AG08395 (cell line): ENCODE measurements at regions not wholly inside any gene's neighbourhood (a gene's known extent, or its start where the extent isn't known, plus 50 kb on each side); places are given as distances from the start of the nearest gene placed in this dataset.

ENCODE experiments used
- DNase-seq: peaks from one replicate; pipeline ENCODE4 v3.0.0; 2012; ENCODE audit warnings: mixed read lengths, low spot score

DNA sequence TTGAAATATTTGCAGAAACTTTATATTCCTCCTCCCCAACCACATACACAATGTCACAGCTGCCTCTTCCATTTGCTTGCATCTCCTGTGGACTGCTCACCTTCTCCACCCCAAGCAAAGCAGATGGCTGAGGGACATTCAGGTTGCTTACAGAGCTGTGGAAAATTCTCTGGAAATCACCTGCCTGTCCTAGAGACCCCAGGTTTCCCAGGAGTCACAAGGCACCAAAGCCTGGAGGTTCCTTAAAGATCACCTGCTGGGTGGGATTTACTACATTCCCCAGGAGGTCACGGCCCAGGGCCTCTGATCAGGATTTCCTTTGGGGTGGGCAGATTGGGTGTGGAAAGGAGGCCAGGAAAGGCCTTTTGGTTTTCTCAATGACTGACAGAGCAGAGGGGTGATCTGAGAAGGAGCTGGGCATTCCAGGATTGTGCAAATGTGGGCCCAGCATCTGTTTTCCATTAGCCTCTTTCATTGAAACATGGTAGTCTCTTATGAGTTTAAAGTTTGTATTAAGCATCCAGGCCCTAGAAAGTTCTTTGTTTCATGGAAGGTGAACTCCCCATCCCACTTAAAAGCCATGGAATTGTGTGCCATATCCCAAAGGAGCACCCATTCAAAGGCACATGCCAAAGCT is 410.7 kb upstream of the TNP1 start:
- no peak for DNase-seq

DNA sequence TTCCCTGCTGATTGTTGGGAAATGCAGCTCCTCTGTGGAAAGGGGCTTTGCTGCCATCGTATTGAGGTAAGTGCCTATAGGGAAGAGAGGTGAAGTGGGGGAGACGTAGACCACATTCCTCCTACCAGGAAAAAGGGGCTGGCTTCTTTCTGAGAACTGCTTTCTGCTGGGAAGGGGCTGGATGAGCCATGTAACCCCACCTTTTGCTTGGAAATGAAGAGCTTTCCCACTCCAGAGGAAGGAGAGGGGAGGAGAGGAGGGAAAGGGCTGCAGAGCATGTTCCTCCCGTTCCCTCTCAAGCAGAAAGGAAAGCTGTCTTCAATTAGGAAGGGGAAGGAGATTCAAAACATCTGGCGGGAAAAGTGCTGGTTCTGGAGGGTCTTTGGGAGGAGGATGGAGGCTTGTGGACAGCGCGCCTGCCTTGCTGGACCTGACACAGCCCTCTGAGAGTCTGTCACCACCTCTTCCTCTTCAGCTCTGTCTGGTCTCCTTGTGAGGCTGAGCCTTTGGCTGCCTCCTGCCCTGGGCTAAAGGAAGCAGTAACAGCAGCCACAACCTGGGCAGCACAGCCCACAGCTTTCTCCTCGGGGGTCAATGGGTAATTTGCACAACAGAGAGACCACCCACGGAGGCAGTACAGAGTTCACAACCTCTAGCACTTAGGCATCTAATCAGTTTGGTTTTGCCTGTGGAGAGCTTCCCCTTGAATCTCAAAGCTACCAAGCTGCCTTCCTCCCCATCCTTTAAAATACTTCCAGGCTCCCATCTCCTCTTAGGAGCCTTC is 410.0 kb upstream of the TNP1 start:
- no peak for DNase-seq

GRCh38 chr2:217268978-217269377 is 409.1 kb upstream of the TNP1 start:
- DNase-seq = no peak

- DNase-seq = no peak
These were observed 407.9 kb upstream of the TNP1 start for GRCh38 chr2:217267758-217268157.

GRCh38 chr2:217263756-217264155 is 403.9 kb upstream of the TNP1 start:
- DNase-seq = no peak

DNA sequence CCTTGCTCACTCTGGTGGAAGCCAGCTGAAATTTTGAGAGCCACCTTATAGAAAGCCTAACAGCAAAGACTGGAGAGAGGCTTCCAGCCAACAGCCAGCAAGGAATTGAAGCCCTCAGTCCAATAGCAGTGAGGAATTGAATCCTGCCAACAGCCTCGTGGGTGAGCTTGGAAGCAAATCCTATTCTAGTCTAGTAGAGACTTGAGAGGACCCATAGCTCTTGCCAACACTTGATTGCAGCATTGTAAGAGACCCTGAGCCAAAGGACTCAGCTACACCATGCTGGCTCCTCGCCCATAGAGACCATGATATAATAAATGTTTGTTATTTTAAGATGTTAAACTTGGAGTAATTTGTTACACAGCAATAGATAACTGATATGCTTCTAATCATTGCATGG is 403.0 kb upstream of the TNP1 start:
- no peak for DNase-seq

DNA sequence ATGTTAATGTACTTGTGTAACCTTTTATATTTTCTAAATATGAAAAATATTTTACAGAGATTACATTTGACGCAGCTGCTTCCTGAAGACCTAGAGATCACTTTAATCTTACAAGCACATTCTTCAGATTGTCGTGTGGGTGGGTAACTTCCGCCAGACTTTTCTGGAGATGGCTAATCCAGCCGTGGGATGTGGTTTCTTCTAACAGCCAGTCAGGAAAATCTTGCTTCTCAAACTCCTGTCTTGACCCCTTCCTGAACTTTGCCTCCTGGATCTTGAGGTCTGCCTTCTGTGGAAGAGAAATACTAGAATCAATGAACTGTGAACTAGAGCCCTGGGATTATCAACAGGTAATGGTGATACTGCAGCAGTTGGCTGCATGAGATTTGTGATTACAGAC is 401.6 kb upstream of the TNP1 start:
- DNase-seq = no peak

- no peak for DNase-seq
These were observed 400.7 kb upstream of the TNP1 start for GRCh38 chr2:217260441-217261115.

DNA sequence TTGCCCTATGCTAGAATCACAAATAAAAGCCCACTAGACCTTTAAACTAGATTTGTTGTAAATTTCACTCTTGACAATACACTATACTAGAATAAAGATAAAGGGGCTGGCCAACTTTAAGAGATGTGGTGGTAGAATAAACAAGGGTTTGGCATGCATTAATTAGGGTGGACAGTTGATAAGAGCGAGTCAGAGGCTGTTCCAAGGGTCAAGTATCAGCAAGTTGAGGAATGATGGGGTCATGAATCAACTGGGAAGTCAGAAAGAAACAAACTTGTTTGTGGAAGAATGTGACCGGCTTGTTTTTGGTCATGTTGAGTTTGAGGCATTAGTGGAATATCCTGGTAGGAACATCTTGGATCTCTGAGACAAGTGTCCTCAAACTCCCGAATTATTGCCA is 398.3 kb upstream of the TNP1 start:
- DNase-seq = no peak

GRCh38 chr2:217256251-217256650 is 396.4 kb upstream of the TNP1 start:
- DNase-seq = peak; percentile 7

DNA sequence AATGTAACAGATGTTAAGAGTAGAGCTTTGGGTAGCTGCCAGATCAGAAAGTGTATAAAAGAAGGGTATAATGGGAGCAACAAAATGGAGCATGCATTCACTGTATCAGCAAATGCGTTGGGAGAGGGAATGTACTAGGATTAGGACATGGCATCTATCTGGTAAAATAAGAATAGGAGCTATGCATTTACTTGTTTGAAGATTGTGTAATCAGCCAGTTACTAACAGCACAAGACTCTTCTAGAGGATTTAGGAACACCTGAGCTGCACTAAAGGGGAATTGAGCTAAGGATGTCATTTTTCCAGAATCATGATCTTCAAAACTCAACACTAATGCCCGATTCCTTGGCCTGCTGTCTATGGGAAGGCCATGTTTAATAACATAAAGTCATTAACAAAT is 394.2 kb upstream of the TNP1 start:
- no peak for DNase-seq

DNA sequence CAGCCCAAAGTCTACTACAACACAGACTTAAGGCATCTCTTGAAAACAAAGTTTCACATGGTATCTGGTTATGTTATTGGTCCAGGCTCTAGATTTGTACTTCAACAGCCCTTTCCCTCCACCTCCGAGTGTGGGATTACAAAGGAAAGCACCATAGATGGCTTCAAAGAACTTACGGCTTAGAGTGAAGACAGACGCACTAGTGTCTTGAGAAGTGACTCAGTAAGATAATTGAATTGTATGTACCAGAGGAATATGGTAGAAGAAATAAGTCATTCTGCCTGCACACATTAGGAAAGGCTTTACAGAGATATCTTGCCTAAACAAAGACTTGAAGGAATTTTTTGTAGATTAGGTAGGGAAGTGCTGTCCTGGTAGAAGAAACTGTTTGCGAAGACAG is 392.3 kb upstream of the TNP1 start:
- DNase-seq = no peak

DNA sequence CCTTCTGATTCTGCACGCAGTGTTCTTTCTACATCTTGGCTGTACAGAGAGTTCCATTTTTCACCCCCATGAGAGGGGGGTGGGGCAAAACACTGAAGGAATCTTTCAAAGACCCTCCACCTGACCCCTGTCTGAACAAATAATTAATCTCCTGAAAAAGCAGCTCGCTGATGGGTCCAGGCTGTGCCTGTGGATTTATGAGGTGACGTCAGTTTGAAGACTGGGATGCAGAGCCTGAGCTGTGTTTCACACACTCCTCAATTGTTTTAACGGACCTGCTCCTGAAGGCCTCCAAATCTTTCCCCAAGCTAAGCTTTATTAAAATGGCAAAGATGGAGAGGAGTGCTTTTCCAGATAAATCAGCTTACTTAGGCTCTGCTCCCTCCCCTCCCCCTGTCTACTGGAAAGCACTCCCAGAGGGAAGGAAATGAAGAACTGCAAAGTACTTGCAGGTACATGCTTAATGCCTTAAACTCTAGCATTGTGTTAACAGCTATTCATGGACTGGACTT is 390.2 kb upstream of the TNP1 start:
- DNase-seq = no peak

- no peak for DNase-seq
These were observed 389.5 kb upstream of the TNP1 start for GRCh38 chr2:217249121-217250012.

DNA sequence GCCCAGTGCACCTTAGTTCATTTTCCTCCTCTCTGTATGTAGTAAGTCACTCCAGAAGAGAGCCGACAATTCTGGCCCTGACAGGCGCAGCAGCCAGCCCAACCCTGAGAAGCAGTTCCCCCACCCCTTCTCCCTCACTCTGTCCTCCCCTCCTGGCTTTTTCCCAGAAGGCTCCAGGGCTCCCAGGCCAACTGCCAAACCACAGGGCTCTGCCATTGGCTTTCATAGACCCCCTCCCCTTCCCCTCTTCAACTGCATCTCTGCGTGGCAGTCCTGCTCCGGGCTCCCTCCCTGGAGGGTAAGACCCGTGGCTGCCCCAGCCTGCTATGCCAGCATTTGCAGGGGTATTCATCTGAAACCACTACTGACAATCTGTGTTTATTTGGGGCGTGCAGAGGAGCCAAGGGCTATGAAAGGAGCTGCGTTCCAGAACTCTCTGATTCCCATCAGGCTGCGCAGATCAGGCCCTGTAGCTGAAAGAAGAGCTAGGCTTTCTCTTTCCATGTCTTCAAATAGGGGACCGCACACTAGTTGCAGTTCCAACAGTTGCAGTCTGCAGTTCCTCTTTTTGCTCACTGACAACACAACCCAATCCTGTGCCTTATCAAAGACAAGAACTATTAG is 388.6 kb upstream of the TNP1 start:
- peak; percentile 11 for DNase-seq

DNA sequence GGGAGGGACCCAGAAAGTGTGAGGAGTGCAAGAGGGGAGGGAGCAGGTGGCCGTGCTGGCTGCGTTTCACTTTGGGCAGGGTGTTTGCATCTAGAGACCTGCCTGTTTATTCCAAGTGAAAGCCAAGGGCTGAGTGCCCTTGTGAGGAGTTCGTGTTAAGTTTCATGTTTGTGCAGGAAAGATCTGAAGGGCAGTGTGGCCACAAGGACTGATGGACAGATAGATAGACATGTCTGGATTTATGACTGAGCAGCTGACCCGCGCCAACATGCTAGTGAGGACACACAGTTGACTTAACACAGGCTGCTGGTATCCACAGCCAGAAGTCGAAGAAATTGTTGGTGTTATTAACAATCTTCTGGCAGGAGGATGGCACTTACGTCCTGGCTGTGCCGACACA is 387.6 kb upstream of the TNP1 start:
- no peak for DNase-seq

DNA sequence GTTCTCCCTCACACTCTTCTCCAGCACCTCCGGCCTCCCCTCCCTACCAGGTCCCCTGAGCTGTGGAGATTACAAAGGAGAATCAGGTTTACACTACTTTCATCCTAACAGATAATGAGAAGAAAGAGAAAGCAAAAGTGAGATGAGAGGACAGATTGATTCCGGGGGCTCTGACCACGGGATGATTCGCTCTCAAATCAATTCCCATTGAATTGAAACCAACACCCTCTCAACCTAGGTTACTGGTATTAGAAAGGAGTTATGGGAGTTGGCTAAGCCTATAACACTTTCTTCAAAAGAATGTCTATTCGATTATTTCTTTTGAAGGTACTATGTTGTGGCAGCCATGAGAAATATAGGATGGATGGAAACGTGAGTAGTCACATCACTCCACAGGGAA is 386.2 kb upstream of the TNP1 start:
- DNase-seq = no peak

- DNase-seq = no peak
These were observed 385.0 kb upstream of the TNP1 start for GRCh38 chr2:217244815-217245214.

DNA sequence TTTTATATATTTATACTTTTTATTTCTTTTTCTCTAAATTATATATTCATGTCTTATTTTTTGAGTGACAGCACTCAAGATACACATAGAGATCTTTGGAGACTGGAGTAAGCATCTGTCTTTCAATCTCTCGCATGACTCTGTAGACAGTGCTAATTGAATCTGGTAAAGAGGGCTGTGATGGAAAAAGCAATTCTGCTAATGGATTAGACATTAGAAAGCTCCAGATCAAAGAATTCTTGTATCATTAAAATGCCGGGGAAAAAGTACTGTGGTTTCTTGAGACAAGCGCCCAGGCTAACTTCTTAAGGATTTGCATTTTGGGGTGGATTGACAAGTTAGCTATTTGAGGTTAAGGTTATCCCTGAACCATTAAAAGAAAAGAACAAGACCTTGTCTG is 383.1 kb upstream of the TNP1 start:
- DNase-seq = no peak

DNA sequence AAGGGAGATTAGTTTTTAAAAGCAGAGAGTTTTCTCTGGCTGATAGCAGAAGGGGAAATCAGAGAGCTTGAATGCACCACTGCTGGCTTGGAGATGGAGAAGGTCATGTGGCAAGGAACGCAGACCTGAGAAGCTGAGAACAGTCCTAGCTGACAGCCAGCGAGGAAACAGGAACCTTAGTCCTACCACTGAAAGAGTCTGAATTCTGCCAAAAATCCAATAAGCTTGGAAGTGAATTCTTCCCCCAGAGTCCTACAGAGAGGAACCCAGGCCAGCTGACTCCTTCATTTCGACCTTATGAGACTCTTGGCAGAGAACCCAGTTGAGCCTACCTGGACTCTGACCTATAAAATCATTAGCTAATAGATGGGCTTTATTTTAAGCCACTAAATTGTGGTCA is 371.9 kb upstream of the TNP1 start:
- DNase-seq = no peak

GRCh38 chr2:217231212-217231611 is 371.3 kb upstream of the TNP1 start:
- DNase-seq = peak; percentile 23

GRCh38 chr2:217228732-217229131 is 368.9 kb upstream of the TNP1 start:
- DNase-seq = no peak
